OCI-LY7 (cell line): ENCODE measurements at regions not wholly inside any gene's neighbourhood (a gene's known extent, or its start where the extent isn't known, plus 50 kb on each side); places are given as distances from the start of the nearest gene placed in this dataset.

Source experiments
- EZH2phosphoT487 ChIP-seq: fragments of 200-600 bp; sonication (generic); IDR thresholded peaks from 2 replicates; pipeline ENCODE4 v1.6.1; 2018; ENCODE audit warnings: low read depth, borderline replicate concordance, mild to moderate bottlenecking, mixed run types, antibody characterized with exemption, low read length, moderate library complexity, mixed read lengths
- TF ChIP-seq, protein P1 (sequence below): fragments of 200-600 bp; sonication (generic); conservative IDR thresholded peaks from 2 replicates; pipeline ENCODE4 v1.5.1; 2014; ENCODE audit warnings: mild to moderate bottlenecking, antibody characterized with exemption, low read length, moderate library complexity, mixed read lengths

DNA sequence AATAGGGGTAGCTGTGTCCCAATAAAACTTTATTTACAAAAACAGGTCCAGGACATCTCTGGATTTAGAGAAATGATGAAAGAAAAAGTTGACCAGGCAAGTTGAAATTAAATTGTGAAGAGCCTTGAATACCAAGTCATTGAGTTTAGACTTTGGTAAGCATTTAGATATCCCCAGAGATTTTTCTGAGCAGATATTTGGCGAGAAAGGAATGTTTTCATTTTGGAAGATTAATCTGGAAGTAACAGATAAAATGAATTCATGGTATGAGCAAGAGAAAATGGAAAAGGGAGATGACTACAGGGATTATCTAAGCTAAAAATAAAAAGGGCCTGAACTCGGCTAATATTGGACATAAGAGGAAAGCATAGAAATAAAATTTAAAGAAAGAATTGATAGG lies 157.6 kb downstream of the ACTL7B start:
- TF ChIP-seq, protein P1, sequence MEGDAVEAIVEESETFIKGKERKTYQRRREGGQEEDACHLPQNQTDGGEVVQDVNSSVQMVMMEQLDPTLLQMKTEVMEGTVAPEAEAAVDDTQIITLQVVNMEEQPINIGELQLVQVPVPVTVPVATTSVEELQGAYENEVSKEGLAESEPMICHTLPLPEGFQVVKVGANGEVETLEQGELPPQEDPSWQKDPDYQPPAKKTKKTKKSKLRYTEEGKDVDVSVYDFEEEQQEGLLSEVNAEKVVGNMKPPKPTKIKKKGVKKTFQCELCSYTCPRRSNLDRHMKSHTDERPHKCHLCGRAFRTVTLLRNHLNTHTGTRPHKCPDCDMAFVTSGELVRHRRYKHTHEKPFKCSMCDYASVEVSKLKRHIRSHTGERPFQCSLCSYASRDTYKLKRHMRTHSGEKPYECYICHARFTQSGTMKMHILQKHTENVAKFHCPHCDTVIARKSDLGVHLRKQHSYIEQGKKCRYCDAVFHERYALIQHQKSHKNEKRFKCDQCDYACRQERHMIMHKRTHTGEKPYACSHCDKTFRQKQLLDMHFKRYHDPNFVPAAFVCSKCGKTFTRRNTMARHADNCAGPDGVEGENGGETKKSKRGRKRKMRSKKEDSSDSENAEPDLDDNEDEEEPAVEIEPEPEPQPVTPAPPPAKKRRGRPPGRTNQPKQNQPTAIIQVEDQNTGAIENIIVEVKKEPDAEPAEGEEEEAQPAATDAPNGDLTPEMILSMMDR: no peak
- TF ChIP-seq EZH2phosphoT487: no peak
